Gastrocnemius medialis (tissue), 4 donors: ENCODE measurements at regions not wholly inside any gene's neighbourhood (a gene's known extent, or its start where the extent isn't known, plus 50 kb on each side); places are given as distances from the start of the nearest gene placed in this dataset.

Experiments used
- POLR2A ChIP-seq, 2 donors: fragments of 450-650 bp; IDR thresholded peaks; one replicate each; pipeline ENCODE4 v1.6.1; 2017; ENCODE audit warnings: antibody characterized with exemption in 2 of 2, mild to moderate bottlenecking in 2 of 2, moderate library complexity in 2 of 2
- TF ChIP-seq, protein P1 (sequence below), 5 experiments: fragments of 450-650 bp in 3 of 5; fragments of 200-600 bp in 2 of 5; sonication (generic) in 2 of 5; IDR thresholded peaks in 4 of 5; conservative IDR thresholded peaks in 1 of 5; 1 replicate in 4 of 5; 2 replicates in 1 of 5; pipeline ENCODE4 v1.5.1; 2016 to 2019; ENCODE audit warnings: antibody characterized with exemption in 5 of 5, mild to moderate bottlenecking in 3 of 5, moderate library complexity in 3 of 5

DNA sequence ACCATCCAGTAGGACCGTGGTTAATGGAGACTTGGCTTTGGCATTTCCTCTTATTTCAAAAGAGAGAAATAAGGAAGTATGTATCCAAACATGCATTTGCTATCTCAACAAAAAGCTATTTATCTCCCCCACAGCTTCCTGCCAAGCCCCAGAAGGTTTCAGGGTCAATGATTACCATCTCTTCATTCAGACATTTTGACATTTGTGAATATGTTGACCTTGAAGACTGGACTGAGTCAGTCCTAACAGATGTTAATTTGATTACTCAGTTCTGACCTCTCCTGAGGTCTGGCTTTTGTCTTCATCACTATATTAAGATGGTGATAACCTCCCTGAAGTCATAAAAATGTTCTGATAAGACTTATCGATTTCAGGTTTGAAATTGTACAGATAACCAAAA lies 479.4 kb downstream of the AGTPBP1 start:
- TF ChIP-seq, protein P1, sequence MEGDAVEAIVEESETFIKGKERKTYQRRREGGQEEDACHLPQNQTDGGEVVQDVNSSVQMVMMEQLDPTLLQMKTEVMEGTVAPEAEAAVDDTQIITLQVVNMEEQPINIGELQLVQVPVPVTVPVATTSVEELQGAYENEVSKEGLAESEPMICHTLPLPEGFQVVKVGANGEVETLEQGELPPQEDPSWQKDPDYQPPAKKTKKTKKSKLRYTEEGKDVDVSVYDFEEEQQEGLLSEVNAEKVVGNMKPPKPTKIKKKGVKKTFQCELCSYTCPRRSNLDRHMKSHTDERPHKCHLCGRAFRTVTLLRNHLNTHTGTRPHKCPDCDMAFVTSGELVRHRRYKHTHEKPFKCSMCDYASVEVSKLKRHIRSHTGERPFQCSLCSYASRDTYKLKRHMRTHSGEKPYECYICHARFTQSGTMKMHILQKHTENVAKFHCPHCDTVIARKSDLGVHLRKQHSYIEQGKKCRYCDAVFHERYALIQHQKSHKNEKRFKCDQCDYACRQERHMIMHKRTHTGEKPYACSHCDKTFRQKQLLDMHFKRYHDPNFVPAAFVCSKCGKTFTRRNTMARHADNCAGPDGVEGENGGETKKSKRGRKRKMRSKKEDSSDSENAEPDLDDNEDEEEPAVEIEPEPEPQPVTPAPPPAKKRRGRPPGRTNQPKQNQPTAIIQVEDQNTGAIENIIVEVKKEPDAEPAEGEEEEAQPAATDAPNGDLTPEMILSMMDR (IDR thresholded peaks at IDR 0.05 in 4 of 5, conservative IDR thresholded peaks at IDR 0.05 in 1 of 5) = no peak
- TF ChIP-seq POLR2A (IDR thresholded peaks at IDR 0.05) = no peak
